Stomach (tissue), 4 donors: ENCODE measurements at regions not wholly inside any gene's neighbourhood (a gene's known extent, or its start where the extent isn't known, plus 50 kb on each side); places are given as distances from the start of the nearest gene placed in this dataset.

Experiments
- CTCF ChIP-seq, 7 experiments: fragments of 450-650 bp in 4 of 7; fragments of 200-600 bp in 3 of 7; sonication (generic) in 3 of 7; IDR thresholded peaks; one replicate each; pipeline ENCODE4 v1.5.1; 2016 to 2019; ENCODE audit warnings: antibody characterized with exemption in 7 of 7, control low read depth in 2 of 7, mild to moderate bottlenecking in 1 of 7
- POLR2AphosphoS5 ChIP-seq, 3 donors: sonication (generic); formaldehyde crosslinking; IDR thresholded peaks; one replicate each; pipeline ENCODE4 v1.6.1; 2016; ENCODE audit warnings: antibody characterized with exemption in 3 of 3

DNA sequence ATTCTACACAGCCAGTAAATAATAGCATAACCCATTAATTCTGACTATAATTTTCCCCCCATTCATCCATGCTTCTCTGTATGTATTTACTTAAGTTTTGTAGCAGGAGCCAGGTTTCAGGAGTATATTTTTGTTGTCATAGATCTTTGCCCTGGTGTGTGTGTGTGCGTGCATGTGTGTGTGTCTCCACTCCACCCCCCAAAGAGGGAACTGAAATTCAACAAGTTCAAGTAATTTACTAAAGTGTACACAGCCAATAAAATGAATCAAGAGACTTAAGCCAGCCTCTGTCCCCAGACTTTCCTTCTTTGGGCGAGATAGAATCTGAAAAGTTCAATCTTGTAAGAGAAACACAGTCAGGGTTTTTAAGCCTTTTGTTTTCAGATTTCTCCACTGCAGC is 792.0 kb downstream of the MED13L start:
- no peak for TF ChIP-seq POLR2AphosphoS5 (IDR thresholded peaks at IDR 0.05)
- no peak for TF ChIP-seq CTCF (IDR thresholded peaks at IDR 0.05)
